ENCODE measurements at regions not wholly inside any gene's neighbourhood (a gene's known extent, or its start where the extent isn't known, plus 50 kb on each side); places are given as distances from the start of the nearest gene placed in this dataset.
"Not testable (repeated sequence)": the region's sequence is repeated elsewhere in the genome, so short reads cannot be mapped to it uniquely, and the experiment has no call there.

DNA sequence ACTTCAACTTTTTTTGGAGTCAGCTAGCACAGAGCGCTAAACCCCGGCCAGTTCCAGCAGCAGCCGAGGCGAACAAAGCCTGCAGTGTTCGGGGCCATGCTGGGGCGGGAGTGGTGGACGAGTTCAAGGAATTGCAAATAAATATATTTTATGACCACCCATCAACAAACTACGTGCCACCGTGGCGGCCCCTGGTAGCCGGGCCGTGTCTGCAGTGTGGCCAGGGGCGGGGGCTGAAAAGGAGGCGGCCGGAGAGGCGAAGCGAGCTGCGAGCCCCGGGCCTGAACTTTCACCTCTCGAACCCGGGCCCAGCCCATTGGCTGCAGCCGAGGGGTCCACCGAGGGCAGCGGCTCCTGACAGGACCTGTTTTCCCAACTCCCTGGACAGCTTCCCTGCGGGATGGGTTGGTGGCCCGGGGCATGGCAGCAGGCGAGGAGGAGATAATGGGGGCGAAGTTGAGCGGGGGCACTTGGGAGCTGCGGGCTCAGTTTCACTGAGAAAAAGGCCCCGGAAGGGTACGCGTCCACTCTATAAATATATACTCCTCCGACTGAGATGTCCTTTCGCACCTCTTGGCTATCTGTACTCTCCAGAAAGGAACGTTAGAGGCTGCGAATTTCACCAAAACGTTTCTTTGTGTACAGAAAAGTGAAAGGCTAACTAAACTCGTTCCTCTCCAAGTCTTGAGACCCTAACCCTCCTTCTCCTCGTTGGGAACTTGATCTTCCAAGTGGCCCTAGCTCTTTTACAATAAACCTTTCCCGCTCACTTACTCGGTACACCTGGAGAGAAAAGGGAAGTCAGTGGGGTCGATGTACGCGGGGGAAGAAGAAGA lies 164.6 kb upstream of the PPP1R3A start:
- DNase-seq (ENCODE audit: insufficient read length, low spot score) (no peak), FAIRE-seq (no peak)
- no peak for TF ChIP-seq POLR2A (IDR thresholded peaks at IDR 0.05; ENCODE audit: low read depth, low read length)

DNA sequence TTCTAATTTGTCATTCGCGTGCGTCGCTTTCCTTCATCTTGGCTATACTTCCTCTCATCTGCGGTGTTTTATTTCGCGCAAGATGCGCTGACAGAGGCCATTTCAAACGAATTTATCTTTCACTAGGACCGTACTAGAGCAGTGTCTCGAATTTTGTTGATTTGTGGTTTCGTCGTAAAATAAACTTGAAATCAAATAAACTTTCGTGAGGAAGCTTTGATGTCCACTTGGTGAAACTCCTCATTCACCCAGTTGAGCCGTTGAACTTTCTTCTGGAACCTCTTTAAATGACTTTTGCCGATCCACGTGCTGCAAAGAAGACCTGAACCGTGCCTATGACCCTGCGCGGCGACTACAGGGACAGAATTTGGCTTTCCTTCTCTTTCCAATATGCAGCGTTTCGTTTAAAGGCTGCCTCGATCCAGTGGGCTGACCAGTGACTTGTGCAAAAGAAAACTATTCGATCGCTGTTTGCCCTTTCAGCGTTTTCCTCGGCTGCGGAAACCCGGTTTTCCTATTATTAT lies 163.9 kb upstream of the PPP1R3A start:
- DNase-seq (ENCODE audit: insufficient read length, low spot score) (no peak), FAIRE-seq (no peak)
- TF ChIP-seq POLR2A (IDR thresholded peaks at IDR 0.05; ENCODE audit: low read depth, low read length), result no peak

DNA sequence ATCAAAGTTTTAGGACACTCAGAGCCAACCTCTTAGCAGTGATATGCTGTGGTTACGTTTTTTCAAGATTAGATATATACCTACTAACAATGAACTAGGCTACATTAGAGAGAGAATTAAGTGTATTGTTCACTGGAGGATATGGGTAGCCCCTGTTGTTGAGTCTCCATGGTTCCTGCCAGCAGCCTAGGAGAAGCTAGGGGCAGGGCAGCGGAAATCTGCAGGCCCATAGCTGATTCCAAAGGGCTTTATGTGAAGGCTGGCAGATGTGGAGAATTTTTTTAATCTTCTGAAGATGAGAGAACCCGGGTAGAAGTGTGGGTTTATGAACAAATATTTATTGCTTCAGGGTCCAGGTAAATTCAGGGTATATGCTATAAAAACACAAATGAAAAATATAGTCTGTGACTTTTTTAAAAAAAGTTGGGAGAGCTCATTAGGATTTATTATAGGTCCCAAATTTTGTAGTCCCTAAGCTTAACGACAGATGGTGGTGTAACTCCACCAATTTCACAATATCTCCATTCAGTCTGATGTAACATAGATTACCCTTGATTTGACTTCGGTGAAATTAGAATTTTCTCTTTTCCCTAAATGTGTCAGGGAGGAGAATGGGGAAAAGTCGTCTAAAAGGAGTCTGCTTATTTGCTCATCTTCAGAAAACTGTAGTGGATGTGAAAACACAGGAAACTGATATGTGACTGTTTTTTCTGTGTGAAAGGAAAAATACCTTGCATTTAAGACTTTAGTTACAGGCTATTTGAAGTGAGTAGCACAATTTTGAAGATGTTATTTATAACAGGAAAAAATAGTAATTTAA lies 163.0 kb upstream of the PPP1R3A start:
- TF ChIP-seq POLR2A (IDR thresholded peaks at IDR 0.05; ENCODE audit: low read depth, low read length), result no peak
- FAIRE-seq (no peak), DNase-seq (ENCODE audit: insufficient read length, low spot score) (no peak)

DNA sequence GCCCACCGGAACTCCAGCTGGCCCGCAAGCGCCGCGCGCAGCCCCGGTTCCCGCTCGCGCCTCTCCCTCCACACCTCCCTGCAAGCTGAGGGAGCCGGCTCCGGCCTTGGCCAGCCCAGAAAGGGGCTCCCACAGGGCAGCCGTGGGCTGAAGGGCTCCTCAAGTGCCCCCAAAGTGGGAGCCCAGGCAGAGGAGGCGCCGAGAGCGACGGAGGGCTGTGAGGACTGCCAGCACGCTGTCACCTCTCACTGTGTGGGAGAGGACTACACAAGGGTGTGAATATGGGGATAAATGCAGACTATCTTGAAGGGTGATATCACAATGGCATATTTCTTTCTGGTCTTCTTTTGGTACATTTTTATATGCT lies 158.3 kb upstream of the PPP1R3A start:
- DNase-seq (ENCODE audit: insufficient read length, low spot score); FAIRE-seq: not testable (repeated sequence)

DNA sequence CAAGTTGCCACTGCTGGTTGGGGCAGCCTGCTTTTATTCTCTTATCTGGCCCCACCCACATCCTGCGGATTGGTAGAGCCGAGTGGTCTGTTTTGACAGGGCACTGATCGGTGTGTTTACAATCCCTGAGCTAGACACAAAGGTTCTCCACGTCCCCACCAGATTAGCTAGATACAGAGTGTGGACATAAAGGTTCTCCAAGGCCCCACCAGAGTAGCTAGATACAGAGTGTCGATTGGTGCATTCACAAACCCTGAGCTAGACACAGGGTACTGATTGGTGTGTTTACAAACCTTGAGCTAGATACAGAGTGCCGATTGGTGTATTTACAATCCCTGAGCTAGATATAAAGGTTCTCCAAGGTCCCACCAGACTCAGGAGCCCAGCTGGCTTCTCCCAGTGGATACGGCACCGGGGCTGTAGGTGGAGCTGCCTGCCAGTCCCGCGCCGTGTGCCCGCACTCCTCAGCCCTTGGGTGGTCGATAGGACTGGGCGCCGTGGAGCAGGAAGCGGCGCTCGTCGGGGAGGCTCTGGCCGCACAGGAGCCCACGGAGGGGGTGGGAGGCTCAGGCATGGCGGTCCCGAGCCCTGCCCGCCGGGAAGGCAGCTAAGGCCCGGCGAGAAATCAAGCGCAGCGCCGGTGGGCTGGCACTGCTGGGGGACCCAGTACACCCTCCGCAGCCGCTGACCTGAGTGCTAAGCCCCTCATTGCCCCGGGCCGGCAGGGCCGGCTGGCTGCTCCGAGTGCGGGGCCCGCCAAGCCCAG lies 157.8 kb upstream of the PPP1R3A start:
- DNase-seq (ENCODE audit: insufficient read length, low spot score); FAIRE-seq: not testable (repeated sequence)

DNA sequence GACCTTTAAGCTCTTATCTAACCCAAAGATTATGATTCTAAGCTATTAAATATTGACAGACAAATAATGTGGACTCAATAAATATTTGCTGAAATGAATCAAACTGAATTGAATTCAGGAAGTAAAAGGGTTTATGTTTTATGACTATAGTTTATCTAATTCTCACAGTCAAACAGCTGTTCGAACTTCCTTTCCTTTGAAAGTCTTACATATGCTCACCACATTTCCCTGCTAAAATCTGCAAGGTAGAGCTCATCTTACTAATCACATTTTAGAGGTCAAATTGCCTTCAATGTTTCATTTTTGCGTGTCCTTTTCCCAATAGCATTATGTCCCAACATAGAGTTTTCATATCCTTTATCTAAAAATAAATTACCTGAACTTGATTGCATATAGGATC lies 154.9 kb upstream of the PPP1R3A start:
- no peak for TF ChIP-seq POLR2A (IDR thresholded peaks at IDR 0.05; ENCODE audit: low read depth, low read length)
- DNase-seq (ENCODE audit: insufficient read length, low spot score) (no peak), FAIRE-seq (no peak)

DNA sequence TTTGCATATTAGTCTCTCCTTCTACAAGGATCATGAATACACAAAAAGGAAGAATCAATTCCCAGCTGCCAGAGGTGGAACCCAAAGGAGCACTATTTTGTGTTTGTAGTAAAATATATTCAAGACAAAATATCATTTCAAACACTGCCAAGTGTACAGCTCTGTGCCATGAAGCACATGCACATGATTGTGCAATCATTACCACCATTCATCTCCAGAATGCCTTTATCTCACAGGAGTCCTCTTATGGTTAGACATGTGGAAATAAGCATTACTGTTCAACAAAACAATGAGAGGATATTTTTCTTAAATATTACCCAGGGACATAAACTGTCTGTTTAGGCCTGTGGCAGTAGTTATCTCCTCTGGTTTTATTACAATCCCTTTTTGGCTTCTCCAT lies 151.4 kb upstream of the PPP1R3A start:
- no peak for FAIRE-seq
- DNase-seq (ENCODE audit: insufficient read length, low spot score), result no peak
- TF ChIP-seq POLR2A (IDR thresholded peaks at IDR 0.05; ENCODE audit: low read depth, low read length), result no peak

DNA sequence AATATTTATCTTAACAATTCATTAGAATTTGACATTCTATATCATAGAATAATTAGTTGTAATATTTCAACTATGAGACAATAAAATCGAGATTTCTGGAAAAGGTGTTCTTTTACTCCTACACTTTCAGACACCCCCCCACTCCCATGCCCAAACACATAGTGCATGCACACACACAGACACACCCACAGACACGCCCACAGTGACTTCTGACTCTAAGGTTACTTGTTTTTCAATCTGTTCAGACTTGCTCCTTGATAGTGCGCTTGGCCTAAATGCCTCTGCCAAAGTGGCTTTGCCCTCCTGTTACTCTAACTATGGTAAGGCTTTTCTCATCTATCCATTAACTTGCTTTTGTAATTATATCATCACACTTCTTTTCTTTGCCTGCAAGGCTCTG lies 144.0 kb upstream of the PPP1R3A start:
- DNase-seq (ENCODE audit: insufficient read length, low spot score) (no peak), FAIRE-seq (no peak)
- TF ChIP-seq POLR2A (IDR thresholded peaks at IDR 0.05; ENCODE audit: low read depth, low read length), result no peak

DNA sequence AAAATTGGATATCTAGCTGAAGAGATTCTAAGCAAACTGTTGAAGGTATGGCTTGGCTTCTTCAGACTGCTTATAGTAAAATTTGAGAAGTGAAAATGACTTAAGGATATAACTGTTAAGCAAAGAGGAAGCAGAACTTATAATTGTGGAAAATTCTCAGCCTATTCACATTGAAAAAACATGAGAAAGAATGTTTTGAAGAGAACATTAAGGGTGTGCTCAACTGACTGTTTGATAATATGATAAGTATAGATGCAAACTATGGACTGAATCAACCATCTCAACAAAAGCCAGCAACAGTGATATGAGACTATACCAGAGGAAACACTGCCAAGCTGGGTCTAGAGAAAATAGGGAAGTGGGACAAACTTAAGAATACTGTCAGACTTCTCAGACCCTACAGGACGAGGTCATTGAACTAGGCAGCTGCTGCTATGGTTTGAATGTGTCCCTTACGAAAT lies 133.1 kb upstream of the PPP1R3A start:
- DNase-seq (ENCODE audit: insufficient read length, low spot score) (no peak), FAIRE-seq (no peak)
- no peak for TF ChIP-seq POLR2A (IDR thresholded peaks at IDR 0.05; ENCODE audit: low read depth, low read length)

DNA sequence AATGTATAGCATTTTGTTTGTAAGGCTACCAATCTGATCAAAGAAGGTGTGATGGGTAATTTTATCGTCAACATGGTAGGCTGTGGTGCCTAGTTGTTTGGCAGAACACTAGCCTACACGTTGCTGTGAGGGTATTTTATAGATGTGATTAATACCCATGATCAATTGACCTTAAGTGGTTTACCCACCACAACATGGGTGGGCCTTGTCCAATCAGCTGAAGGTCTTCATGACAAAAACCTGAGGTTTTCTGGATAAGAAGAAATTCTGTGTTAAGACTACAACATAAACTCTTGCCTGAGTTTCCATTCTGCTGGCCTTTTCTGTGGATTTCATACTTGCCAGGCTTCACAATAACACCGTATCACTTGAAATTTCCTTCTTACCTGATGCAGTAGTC lies 131.8 kb upstream of the PPP1R3A start:
- FAIRE-seq (no peak), DNase-seq (ENCODE audit: insufficient read length, low spot score) (no peak)
- no peak for TF ChIP-seq POLR2A (IDR thresholded peaks at IDR 0.05; ENCODE audit: low read depth, low read length)

DNA sequence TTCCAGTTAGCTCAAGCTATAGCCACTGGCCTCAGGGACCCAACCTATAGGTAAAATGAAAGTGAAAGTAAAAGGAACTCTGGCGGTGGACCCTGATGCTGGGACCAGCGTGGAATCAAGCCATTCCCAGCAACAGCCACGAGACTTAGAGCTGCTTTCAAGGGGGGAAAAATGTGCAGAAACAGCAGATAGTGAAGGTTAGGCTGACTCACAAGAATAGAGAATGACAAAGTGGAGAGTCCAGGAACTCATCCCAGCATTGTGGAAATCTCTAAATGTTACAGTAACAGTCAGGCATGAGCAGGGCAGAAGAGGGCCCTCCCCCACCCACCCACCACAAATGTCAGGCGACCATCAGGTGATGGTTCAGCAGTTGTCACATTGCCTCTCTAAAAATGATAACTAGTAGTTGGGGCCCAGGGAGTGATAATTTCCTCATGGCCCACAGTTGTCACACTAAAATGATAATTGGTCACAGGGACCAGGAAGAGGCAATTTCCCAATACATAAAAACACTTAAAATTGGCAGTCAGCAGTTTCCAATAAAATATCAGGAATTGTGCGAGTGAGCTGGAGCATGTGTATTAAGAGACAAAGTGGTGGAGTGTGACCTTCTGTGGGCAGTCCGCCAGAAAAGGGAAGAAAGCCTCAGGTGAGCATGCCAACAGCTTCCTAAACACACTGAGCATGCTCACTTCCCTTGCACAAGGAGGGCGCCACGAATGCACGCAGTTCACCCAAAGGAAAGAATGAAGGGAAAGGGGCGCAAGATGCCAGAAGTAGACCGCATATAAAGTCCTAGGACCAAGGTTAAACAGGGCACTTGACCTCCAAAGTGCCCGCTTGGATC lies 129.8 kb upstream of the PPP1R3A start:
- FAIRE-seq (no peak), DNase-seq (ENCODE audit: insufficient read length, low spot score) (peak; percentile 7)
- no peak for TF ChIP-seq POLR2A (IDR thresholded peaks at IDR 0.05; ENCODE audit: low read depth, low read length)

DNA sequence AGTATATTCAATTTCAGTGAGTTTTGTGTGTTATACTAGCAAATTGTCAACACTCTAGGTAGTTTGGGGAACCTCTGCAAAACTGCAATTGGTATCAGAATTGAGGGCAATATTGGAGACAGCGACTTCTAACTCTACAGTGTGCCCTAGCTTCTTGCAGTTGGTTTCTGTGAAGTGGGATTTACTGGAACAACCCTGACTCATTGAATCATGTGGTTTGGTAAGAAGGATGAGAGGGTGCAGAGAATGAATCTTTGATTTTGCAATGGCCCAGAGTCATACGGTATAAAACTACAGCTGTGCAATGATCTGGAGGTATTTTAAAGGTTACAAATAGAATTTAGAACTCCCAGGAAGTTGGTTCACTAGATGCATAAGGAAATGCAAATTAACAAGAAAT lies 129.1 kb upstream of the PPP1R3A start:
- peak; percentile 75 for FAIRE-seq
- DNase-seq (ENCODE audit: insufficient read length, low spot score), result no peak
- TF ChIP-seq POLR2A (IDR thresholded peaks at IDR 0.05; ENCODE audit: low read depth, low read length), result no peak

DNA sequence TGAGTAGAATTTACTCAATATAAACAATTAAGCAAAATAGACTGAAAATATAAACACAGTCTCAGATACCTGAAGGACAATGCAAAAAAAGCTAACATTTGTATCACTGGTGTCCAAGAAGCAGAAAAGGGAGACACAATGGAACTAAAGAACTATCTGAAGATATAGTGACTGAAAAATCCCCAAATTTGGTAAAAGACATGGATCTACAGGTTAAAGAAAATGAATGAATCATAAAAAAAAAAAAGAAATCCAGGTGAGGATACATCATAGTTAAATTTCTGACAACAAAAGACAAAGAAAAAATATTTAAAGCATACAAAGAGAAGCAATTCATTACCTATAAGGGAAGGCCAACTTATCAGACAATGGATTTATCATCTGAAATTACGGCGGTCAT lies 114.7 kb upstream of the PPP1R3A start:
- no peak for FAIRE-seq
- TF ChIP-seq POLR2A (IDR thresholded peaks at IDR 0.05; ENCODE audit: low read depth, low read length), result no peak
- DNase-seq (ENCODE audit: insufficient read length, low spot score), result no peak
